A549 (cell line): ENCODE measurements at regions not wholly inside any gene's neighbourhood (a gene's known extent, or its start where the extent isn't known, plus 50 kb on each side); places are given as distances from the start of the nearest gene placed in this dataset.

Experiments used
- CBX8 ChIP-seq: fragments of 200-600 bp; sonication (generic); IDR thresholded peaks from 2 replicates; pipeline ENCODE4 v1.6.1; 2016
- SREBF2 ChIP-seq: fragments of 450-650 bp; IDR thresholded peaks from 2 replicates; pipeline ENCODE4 v1.6.1; 2014; ENCODE audit warnings: mild to moderate bottlenecking, moderate library complexity
- TF ChIP-seq, protein P1 (sequence below): fragments of >200 bp; sonication (Bioruptor Twin); formaldehyde crosslinking; IDR thresholded peaks from 3 replicates; pipeline ENCODE4 v1.5.1; 2016
- TF ChIP-seq, protein P2 (sequence below): fragments of 200-600 bp; sonication (generic); IDR thresholded peaks from 2 replicates; pipeline ENCODE4 v1.6.1; 2016; ENCODE audit warnings: antibody characterized with exemption, mild to moderate bottlenecking, moderate library complexity

DNA sequence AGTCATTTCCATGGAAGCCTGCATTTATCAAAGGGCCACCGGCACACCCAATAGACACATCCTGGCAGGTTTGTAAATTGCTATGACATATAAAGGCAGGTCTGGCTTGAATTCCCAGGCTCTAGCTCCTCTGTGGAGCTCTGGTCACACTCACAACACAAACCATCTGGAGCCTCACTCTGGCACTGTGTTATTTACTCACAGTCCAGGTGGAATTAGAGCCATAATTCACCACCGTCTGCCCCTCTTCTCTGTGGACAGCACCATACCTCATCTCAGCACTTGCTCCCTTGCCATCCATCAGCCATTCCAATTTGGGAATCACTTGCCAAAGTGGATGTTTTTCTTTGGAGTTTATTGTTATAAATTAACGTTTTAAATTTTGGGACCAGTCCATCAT, 84.3 kb upstream of the OSR1 start:
- TF ChIP-seq SREBF2: no peak
- TF ChIP-seq, protein P1, sequence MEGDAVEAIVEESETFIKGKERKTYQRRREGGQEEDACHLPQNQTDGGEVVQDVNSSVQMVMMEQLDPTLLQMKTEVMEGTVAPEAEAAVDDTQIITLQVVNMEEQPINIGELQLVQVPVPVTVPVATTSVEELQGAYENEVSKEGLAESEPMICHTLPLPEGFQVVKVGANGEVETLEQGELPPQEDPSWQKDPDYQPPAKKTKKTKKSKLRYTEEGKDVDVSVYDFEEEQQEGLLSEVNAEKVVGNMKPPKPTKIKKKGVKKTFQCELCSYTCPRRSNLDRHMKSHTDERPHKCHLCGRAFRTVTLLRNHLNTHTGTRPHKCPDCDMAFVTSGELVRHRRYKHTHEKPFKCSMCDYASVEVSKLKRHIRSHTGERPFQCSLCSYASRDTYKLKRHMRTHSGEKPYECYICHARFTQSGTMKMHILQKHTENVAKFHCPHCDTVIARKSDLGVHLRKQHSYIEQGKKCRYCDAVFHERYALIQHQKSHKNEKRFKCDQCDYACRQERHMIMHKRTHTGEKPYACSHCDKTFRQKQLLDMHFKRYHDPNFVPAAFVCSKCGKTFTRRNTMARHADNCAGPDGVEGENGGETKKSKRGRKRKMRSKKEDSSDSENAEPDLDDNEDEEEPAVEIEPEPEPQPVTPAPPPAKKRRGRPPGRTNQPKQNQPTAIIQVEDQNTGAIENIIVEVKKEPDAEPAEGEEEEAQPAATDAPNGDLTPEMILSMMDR: no peak
- TF ChIP-seq CBX8: no peak
- TF ChIP-seq, protein P2, sequence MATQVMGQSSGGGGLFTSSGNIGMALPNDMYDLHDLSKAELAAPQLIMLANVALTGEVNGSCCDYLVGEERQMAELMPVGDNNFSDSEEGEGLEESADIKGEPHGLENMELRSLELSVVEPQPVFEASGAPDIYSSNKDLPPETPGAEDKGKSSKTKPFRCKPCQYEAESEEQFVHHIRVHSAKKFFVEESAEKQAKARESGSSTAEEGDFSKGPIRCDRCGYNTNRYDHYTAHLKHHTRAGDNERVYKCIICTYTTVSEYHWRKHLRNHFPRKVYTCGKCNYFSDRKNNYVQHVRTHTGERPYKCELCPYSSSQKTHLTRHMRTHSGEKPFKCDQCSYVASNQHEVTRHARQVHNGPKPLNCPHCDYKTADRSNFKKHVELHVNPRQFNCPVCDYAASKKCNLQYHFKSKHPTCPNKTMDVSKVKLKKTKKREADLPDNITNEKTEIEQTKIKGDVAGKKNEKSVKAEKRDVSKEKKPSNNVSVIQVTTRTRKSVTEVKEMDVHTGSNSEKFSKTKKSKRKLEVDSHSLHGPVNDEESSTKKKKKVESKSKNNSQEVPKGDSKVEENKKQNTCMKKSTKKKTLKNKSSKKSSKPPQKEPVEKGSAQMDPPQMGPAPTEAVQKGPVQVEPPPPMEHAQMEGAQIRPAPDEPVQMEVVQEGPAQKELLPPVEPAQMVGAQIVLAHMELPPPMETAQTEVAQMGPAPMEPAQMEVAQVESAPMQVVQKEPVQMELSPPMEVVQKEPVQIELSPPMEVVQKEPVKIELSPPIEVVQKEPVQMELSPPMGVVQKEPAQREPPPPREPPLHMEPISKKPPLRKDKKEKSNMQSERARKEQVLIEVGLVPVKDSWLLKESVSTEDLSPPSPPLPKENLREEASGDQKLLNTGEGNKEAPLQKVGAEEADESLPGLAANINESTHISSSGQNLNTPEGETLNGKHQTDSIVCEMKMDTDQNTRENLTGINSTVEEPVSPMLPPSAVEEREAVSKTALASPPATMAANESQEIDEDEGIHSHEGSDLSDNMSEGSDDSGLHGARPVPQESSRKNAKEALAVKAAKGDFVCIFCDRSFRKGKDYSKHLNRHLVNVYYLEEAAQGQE: no peak
